ENCODE measurements at regions not wholly inside any gene's neighbourhood (a gene's known extent, or its start where the extent isn't known, plus 50 kb on each side); places are given as distances from the start of the nearest gene placed in this dataset.

GRCh38 chr11:92854952-92855351, 114.5 kb upstream of the MTNR1B start:
- TF ChIP-seq GATA1 (IDR thresholded peaks at IDR 0.05; ENCODE audit: low read depth, low read length) (no peak), POLR2A (IDR thresholded peaks at IDR 0.05; ENCODE audit: low read length) (no peak)
- no peak for DNase-seq

DNA sequence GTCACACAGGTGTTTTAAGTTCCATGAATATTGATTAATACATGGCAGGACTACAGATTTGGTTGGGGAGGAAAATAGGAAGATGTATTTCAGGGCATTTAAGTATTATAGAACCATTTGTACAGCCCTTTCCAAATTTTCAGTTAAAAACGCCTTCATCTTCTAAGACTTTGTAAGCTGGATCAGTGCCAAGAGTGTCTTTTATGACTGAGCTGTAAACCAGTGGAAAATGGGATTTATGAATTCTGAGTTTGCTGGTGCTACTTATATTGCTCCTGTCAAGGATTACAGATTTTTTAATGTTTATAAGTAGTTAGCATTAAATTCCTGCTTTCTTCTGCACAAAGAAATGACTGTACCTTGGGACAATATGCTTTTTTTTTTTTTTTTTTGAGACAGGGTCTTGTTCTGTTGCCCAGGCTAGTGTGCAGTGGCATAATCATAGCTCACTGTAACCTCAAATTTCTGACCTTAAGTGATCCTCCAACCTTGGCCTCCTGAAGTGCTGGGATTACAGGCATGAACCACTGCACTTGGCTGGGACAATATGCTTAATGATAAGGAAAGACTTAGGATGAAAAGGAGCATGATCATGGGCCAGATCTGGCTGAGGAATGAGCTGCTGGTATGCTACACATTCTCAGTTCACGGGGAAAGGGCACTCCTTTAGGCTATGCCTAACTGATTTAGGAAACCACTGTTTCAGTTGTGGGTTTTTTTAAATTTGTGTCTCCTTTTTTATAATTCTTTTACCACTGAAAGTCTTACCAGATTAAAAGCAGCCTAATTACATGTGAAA, 113.6 kb upstream of the MTNR1B start:
- TF ChIP-seq GATA1 (IDR thresholded peaks at IDR 0.05; ENCODE audit: low read depth, low read length) (no peak), POLR2A (IDR thresholded peaks at IDR 0.05; ENCODE audit: low read length) (no peak)
- DNase-seq, result no peak

GRCh38 chr11:92857407-92857806, 112.0 kb upstream of the MTNR1B start:
- no peak for DNase-seq
- no peak for TF ChIP-seq POLR2A (IDR thresholded peaks at IDR 0.05; ENCODE audit: low read length)
- TF ChIP-seq GATA1 (IDR thresholded peaks at IDR 0.05; ENCODE audit: low read depth, low read length), result no peak

- no peak for DNase-seq
- no peak for TF ChIP-seq GATA1 (IDR thresholded peaks at IDR 0.05; ENCODE audit: low read depth, low read length)
- TF ChIP-seq POLR2A (IDR thresholded peaks at IDR 0.05; ENCODE audit: low read length), result no peak
Observed at GRCh38 chr11:92859156-92859690, 110.2 kb upstream of the MTNR1B start.

DNA sequence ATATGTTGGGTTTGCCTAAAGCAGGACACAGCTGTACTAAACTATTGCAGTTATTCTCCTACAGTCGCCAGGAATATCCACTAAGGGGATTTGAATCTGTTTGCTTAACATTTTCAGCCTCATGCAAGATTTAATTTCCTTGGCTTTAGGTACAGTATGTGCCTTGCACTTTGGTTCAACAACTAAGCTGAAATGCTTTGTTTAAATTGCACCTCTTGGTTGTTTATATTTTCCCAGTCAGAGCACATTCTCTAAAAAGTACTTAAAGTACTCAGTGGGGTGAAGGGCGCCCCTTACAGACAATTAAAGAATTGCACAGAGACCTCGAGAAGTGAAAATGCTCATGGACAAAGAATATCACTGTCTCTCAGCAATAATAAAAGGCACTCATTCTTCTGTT, 107.8 kb upstream of the MTNR1B start:
- no peak for DNase-seq
- no peak for TF ChIP-seq POLR2A (IDR thresholded peaks at IDR 0.05; ENCODE audit: low read length)
- TF ChIP-seq GATA1 (IDR thresholded peaks at IDR 0.05; ENCODE audit: low read depth, low read length), result no peak

DNA sequence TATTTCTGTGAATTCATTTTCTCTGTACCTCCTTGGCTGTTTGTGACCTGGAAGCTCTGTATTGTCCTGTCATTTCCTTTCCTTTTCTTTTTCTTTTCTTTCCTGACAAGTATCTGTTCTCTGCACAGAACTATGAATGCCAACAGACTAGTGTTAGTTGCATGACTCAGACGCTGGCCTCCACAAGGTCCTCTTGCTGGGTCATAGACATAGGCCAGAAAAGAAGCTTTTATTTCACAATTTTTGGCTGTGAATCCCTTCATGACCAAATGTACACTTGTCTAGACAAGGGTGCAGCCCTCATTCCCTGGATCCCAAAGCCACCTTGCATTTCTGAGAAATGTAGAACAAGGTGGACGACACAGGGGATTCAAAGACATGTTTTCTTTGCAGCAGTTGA, 104.1 kb upstream of the MTNR1B start:
- no peak for DNase-seq
- TF ChIP-seq POLR2A (IDR thresholded peaks at IDR 0.05; ENCODE audit: low read length) (no peak), GATA1 (IDR thresholded peaks at IDR 0.05; ENCODE audit: low read depth, low read length) (no peak)

GRCh38 chr11:92866679-92867282, 102.7 kb upstream of the MTNR1B start:
- no peak for DNase-seq
- TF ChIP-seq POLR2A (IDR thresholded peaks at IDR 0.05; ENCODE audit: low read length) (no peak), GATA1 (IDR thresholded peaks at IDR 0.05; ENCODE audit: low read depth, low read length) (no peak)

- DNase-seq, result no peak
- TF ChIP-seq GATA1 (IDR thresholded peaks at IDR 0.05; ENCODE audit: low read depth, low read length) (no peak), POLR2A (IDR thresholded peaks at IDR 0.05; ENCODE audit: low read length) (no peak)
Observed at GRCh38 chr11:92867913-92868619, 101.4 kb upstream of the MTNR1B start.

DNA sequence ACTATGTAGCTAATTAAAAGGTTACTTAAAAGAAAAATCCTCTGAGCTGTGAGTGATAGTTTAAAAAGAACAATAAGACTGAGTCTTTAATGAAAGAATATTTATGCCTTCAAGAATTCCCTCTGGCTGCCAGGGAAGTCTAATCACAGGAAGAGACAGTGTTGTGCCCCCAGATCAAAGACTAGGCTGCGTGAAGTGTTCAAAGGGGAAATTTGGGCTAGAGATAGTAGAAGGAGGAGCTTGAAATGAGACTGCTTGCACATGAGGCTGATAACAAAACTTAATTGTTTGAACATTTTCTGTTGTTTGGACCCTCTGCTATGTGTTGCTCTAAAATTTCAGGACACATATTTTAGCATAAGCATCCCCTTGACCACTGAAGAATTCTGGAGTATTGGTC, 99.7 kb upstream of the MTNR1B start:
- DNase-seq, result no peak
- TF ChIP-seq GATA1 (IDR thresholded peaks at IDR 0.05; ENCODE audit: low read depth, low read length) (no peak), POLR2A (IDR thresholded peaks at IDR 0.05; ENCODE audit: low read length) (no peak)

GRCh38 chr11:92870196-92870832, 99.1 kb upstream of the MTNR1B start:
- no peak for TF ChIP-seq GATA1 (IDR thresholded peaks at IDR 0.05; ENCODE audit: low read depth, low read length)
- no peak for TF ChIP-seq POLR2A (IDR thresholded peaks at IDR 0.05; ENCODE audit: low read length)
- no peak for DNase-seq

DNA sequence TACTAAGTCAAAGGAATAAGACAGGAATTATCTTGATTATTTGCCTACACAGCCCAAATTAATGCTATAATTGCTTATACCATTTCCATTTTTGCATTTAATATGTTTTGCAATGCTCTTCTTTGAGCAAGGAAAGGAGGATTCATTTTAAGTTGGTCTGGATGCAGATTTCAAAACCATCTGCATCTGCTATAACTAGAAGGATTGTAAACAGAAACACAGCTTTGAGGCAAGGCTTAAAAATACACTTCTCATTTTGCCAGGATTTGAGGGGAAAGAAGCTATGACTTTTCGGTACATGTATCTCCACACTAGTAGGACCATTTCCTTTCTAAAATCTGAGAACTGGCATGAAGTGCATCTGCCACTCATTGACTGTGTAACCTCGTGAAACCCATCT, 95.9 kb upstream of the MTNR1B start:
- no peak for DNase-seq
- TF ChIP-seq GATA1 (IDR thresholded peaks at IDR 0.05; ENCODE audit: low read depth, low read length), result no peak
- TF ChIP-seq POLR2A (IDR thresholded peaks at IDR 0.05; ENCODE audit: low read length), result no peak

DNA sequence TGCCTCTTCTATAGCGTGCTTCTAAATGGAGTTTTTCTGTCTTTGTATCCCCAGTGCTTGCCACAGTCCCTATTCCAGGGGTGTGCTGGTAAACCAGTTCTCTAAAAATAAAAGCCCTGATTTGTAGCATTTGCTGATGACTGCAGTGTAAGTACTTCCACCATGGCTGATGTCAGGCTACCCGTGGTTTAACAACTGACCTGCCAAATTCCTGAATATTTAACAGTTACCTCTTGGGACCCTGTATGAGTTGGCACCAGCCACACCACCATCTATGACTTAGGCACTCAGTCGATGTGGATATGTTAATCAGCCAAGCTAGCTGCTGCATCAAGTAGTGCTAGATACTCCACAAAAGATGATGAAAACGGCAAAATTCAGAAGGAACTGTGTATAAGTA, 94.0 kb upstream of the MTNR1B start:
- TF ChIP-seq POLR2A (IDR thresholded peaks at IDR 0.05; ENCODE audit: low read length), result no peak
- TF ChIP-seq GATA1 (IDR thresholded peaks at IDR 0.05; ENCODE audit: low read depth, low read length), result no peak
- DNase-seq, result no peak

DNA sequence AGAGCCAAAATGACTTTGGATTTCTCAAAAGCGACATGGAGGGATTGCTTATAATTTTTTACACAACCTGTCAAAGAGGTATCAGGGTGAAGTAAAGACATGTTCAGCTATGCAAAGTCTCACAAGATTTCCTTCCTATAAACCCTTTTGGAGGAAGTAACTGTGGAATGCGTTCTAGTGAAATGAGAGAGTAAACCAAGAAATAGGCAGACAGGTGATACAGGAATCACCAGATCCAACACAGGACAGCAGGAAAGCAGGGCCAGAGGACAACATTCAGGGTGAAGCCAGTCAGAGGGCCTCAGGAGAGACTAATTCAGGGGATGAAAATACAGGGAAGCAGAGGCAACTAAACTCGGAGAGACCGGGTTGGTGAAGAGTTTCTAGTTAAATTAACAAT, 90.4 kb upstream of the MTNR1B start:
- TF ChIP-seq GATA1 (IDR thresholded peaks at IDR 0.05; ENCODE audit: low read depth, low read length) (no peak), POLR2A (IDR thresholded peaks at IDR 0.05; ENCODE audit: low read length) (no peak)
- no peak for DNase-seq

DNA sequence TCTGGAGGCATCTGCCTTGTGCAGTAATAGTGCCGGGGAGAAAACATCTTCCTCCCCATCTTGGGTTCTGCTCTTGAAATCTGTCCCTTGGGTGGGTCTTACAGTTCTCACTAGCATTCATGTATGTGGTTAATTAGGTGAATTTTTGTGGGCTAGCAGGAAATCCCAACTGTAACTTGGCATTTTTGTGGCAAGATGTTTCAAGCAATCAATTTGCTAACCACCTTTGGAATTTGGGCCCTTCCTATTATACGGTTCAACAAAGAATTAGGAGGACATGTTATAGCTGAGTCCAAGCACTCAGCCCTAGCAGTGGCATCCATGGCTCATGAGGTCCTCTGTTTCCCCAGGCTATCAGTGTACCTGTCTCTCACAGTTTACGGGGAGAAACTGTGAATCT, 89.1 kb upstream of the MTNR1B start:
- TF ChIP-seq POLR2A (IDR thresholded peaks at IDR 0.05; ENCODE audit: low read length) (no peak), GATA1 (IDR thresholded peaks at IDR 0.05; ENCODE audit: low read depth, low read length) (no peak)
- DNase-seq, result no peak
